ENCODE measurements at regions not wholly inside any gene's neighbourhood (a gene's known extent, or its start where the extent isn't known, plus 50 kb on each side); places are given as distances from the start of the nearest gene placed in this dataset.

GRCh38 chr1:70778934-70779333 is 268.7 kb downstream of the PTGER3 start (continued):
- no peak for TF ChIP-seq PRDM10 (IDR thresholded peaks at IDR 0.05; ENCODE audit: partially characterized antibody)
- TF ChIP-seq MECOM (CRISPR knock-in tag; IDR thresholded peaks at IDR 0.05): no peak
- no peak for TF ChIP-seq RFX1 (IDR thresholded peaks at IDR 0.05)
- no peak for TF ChIP-seq BHLHE40 (IDR thresholded peaks at IDR 0.05; ENCODE audit: low read length)
- TF ChIP-seq, protein P1, sequence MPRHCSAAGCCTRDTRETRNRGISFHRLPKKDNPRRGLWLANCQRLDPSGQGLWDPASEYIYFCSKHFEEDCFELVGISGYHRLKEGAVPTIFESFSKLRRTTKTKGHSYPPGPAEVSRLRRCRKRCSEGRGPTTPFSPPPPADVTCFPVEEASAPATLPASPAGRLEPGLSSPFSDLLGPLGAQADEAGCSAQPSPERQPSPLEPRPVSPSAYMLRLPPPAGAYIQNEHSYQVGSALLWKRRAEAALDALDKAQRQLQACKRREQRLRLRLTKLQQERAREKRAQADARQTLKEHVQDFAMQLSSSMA (CRISPR knock-in tag; IDR thresholded peaks at IDR 0.05): no peak
- TF ChIP-seq SAP30 (IDR thresholded peaks at IDR 0.05; ENCODE audit: borderline replicate concordance, insufficient read depth, low read depth, low read length, poor library complexity, severe bottlenecking): no peak
- TF ChIP-seq ATF2 (CRISPR knock-in tag; IDR thresholded peaks at IDR 0.05): no peak
- no peak for TF ChIP-seq PTRF (tag; IDR thresholded peaks at IDR 0.05)

Measured in K562 (cell line).